DOHH2 (cell line): ENCODE measurements at regions not wholly inside any gene's neighbourhood (a gene's known extent, or its start where the extent isn't known, plus 50 kb on each side); places are given as distances from the start of the nearest gene placed in this dataset.

Experiments
- H3F3A ChIP-seq: fragments of 200-600 bp; sonication (generic), shearing (Covaris generic); 2 replicates; pipeline ENCODE4 v1.6.0; 2016; ENCODE audit warnings: antibody characterized with exemption, mild to moderate bottlenecking; ENCODE audit not compliant: control insufficient read depth, insufficient read depth
- H3K27ac ChIP-seq: fragments of 200-600 bp; sonication (generic); 2 replicates; pipeline ENCODE4 v1.5.1; 2014; ENCODE audit warnings: low read depth, mild to moderate bottlenecking, low read length, moderate library complexity
- H3K27me3 ChIP-seq: fragments of 200-600 bp; sonication (generic); 2 replicates; pipeline ENCODE4 v1.6.1; 2014; ENCODE audit warnings: mild to moderate bottlenecking, low read length, mixed read lengths; ENCODE audit not compliant: control insufficient read depth
- H3K36me3 ChIP-seq: fragments of 200-600 bp; sonication (generic); 2 replicates; pipeline ENCODE4 v1.6.1; 2014; ENCODE audit warnings: mild to moderate bottlenecking, low read length, moderate library complexity, mixed read lengths; ENCODE audit not compliant: control insufficient read depth
- H3K4me1 ChIP-seq: fragments of 200-600 bp; sonication (generic); 2 replicates; pipeline ENCODE4 v1.6.1; 2014; ENCODE audit warnings: mild to moderate bottlenecking, low read length, mixed read lengths; ENCODE audit not compliant: control insufficient read depth
- H3K4me2 ChIP-seq: fragments of 200-600 bp; sonication (generic); 2 replicates; pipeline ENCODE4 v1.6.0; 2014; ENCODE audit warnings: mild to moderate bottlenecking, low read length, moderate library complexity
- H3K4me3 ChIP-seq: fragments of 200-600 bp; sonication (generic); 2 replicates; pipeline ENCODE4 v1.5.1; 2014; ENCODE audit warnings: mild to moderate bottlenecking, low read length, mixed read lengths
- H3K79me2 ChIP-seq: fragments of 200-600 bp; sonication (generic); 2 replicates; pipeline ENCODE4 v1.6.1; 2014; ENCODE audit warnings: mild to moderate bottlenecking, low read length, mixed read lengths; ENCODE audit not compliant: control insufficient read depth
- H3K9me2 ChIP-seq: fragments of 200-600 bp; sonication (generic); replicated peaks from 2 replicates; pipeline ENCODE4 v1.6.1; 2014; ENCODE audit warnings: mild to moderate bottlenecking, low read length, mixed read lengths; ENCODE audit not compliant: control insufficient read depth
- H3K9me3 ChIP-seq: fragments of 200-600 bp; sonication (generic); 2 replicates; pipeline ENCODE4 v1.6.1; 2014; ENCODE audit warnings: antibody characterized with exemption, low read length, mixed read lengths; ENCODE audit not compliant: control insufficient read depth, insufficient read depth
- H4K20me1 ChIP-seq: fragments of 200-600 bp; sonication (generic); 2 replicates; pipeline ENCODE4 v1.6.0; 2014; ENCODE audit warnings: low read depth, mild to moderate bottlenecking, antibody characterized with exemption, low read length, moderate library complexity; ENCODE audit not compliant: control insufficient read depth, insufficient read depth
- EZH2phosphoT487 ChIP-seq: fragments of 200-600 bp; sonication (generic); IDR thresholded peaks from 2 replicates; pipeline ENCODE4 v1.6.1; 2017; ENCODE audit warnings: borderline replicate concordance, mild to moderate bottlenecking, antibody characterized with exemption, low read length, moderate library complexity, mixed read lengths
- TF ChIP-seq, protein P1 (sequence below): fragments of 200-600 bp; sonication (generic); IDR thresholded peaks from one replicate; pipeline ENCODE4 v1.5.1; 2014; ENCODE audit warnings: antibody characterized with exemption, mild to moderate bottlenecking, low read depth, low read length; ENCODE audit not compliant: poor library complexity, severe bottlenecking

DNA sequence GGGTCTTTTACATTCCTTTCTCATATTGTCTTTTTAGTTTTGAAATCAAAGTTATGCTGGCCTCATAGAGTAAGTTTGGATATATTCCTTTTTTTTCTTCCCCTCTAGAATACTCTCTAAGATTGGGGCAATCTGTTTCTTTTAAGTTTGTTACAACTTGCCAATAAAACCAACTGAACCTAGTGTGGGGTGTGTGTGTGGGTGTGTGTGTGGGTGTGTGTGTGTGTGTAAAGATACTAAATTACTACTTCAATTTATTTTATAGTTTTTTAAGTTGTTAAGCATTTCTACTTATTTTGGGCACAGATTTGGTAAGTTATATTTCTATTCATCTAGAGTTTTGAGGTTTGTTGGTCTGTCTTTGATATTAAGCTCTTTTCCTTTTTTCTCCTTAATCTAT, 198.2 kb upstream of the TMC3 start:
- H3K4me3 ChIP-seq, result no peak overlapping the region
- no peak overlapping the region for H3K4me2 ChIP-seq
- H3K4me1 ChIP-seq, result peaks cover 10% of the 10 kb centered on the region
- TF ChIP-seq, protein P1, sequence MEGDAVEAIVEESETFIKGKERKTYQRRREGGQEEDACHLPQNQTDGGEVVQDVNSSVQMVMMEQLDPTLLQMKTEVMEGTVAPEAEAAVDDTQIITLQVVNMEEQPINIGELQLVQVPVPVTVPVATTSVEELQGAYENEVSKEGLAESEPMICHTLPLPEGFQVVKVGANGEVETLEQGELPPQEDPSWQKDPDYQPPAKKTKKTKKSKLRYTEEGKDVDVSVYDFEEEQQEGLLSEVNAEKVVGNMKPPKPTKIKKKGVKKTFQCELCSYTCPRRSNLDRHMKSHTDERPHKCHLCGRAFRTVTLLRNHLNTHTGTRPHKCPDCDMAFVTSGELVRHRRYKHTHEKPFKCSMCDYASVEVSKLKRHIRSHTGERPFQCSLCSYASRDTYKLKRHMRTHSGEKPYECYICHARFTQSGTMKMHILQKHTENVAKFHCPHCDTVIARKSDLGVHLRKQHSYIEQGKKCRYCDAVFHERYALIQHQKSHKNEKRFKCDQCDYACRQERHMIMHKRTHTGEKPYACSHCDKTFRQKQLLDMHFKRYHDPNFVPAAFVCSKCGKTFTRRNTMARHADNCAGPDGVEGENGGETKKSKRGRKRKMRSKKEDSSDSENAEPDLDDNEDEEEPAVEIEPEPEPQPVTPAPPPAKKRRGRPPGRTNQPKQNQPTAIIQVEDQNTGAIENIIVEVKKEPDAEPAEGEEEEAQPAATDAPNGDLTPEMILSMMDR, result no peak
- no peak for TF ChIP-seq EZH2phosphoT487
- H3K36me3 ChIP-seq, result no peaks in the 10 kb centered on the region
- H3K79me2 ChIP-seq, result no peaks in the 10 kb centered on the region
- H3K9me2 ChIP-seq, result no peaks in the 10 kb centered on the region
- no peaks in the 10 kb centered on the region for H3K27me3 ChIP-seq
- no peaks in the 10 kb centered on the region for H4K20me1 ChIP-seq
- H3K27ac ChIP-seq, result no peak overlapping the region
- no peaks in the 10 kb centered on the region for H3F3A ChIP-seq
- H3K9me3 ChIP-seq, result no peaks in the 10 kb centered on the region

DNA sequence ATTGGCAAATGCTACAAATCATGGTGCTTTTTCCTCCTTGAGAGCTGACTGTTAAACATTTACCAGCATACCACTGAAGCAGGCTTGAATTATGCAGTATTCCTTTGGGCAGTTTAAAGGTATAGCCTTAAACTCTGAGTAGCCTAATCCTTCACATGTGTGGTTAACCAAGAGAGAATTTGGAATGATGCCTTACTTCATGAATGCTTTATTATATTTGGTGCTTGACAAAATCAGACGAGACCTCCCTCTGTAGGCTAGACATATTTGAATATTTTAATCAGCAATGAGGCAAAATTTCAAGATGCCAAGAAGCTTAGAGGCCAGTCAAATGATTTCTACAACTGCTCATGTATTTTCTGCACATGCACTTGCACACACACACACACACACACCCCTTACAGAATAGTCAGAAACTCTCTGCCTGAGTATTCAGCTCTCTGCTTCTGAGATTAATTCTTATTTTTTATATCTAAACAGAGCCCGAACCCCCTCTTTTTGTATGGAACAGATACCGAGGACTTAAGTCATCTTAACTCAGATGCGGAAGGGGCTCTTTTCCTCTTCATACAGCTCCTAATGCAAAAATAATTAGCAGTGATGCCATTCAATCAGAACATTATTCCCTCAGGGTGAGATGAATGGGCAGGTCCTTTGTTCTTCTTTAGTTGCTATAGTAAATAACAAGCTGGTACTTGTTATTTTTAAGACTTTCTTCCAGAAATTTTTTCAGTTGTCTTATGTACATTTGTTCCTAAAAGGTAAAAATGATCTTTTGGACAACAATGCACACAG, 195.5 kb upstream of the TMC3 start:
- Histone ChIP-seq H3K9me2 (no peaks in the 10 kb centered on the region), H4K20me1 (no peaks in the 10 kb centered on the region), H3K27ac (no peak overlapping the region), H3K9me3 (no peaks in the 10 kb centered on the region), H3K4me1 (no peaks in the 10 kb centered on the region), H3K4me2 (no peak overlapping the region), H3K79me2 (no peaks in the 10 kb centered on the region), H3K4me3 (no peak overlapping the region), H3F3A (no peaks in the 10 kb centered on the region), H3K27me3 (no peaks in the 10 kb centered on the region), H3K36me3 (no peaks in the 10 kb centered on the region)
- TF ChIP-seq, protein P1, result no peak
- TF ChIP-seq EZH2phosphoT487, result no peak

DNA sequence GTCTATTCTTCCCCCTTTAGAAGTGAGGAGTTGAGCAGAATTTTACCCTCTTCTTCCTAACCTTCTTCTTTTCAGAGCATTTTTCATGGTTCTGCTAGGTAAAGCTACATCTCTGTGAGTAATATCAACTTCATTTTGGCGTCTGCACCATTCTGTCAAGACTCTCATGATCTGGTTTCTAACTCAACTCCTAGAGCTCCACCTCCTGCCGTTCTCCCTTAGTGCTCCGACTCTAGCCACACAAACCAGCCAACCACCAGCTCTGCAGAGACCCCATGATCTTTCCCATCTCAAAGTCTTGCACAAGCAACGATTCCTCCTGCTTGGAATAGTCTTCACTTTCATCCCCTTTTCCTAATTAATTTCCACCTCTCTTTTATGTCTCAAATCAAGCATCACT, 193.9 kb upstream of the TMC3 start:
- no peaks in the 10 kb centered on the region for H3K36me3 ChIP-seq
- H3K4me2 ChIP-seq, result no peak overlapping the region
- H3K4me1 ChIP-seq, result no peaks in the 10 kb centered on the region
- no peaks in the 10 kb centered on the region for H4K20me1 ChIP-seq
- H3K79me2 ChIP-seq, result no peaks in the 10 kb centered on the region
- H3K27me3 ChIP-seq, result no peaks in the 10 kb centered on the region
- H3K27ac ChIP-seq, result no peak overlapping the region
- no peak overlapping the region for H3K4me3 ChIP-seq
- TF ChIP-seq EZH2phosphoT487, result no peak
- H3F3A ChIP-seq, result no peaks in the 10 kb centered on the region
- H3K9me3 ChIP-seq, result no peaks in the 10 kb centered on the region
- H3K9me2 ChIP-seq, result no peaks in the 10 kb centered on the region

DNA sequence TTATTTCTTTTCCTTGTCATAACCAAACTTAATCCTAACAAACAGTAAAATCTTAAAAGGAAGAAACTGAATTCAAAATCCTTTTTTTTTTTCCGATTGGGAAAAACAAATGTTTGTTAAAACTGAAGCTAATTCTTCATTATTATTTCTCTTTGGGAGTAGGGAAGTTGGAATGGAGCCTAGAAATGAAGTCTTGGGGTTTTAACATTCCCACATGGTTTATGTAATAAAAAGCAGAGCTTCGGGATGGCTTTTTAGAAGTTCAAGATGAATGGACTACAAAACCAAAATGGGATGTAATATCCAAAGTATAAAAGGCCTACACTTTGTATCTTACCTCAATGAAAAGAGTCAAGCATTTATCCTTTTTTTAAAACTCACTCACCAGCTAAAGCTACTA, 189.0 kb upstream of the TMC3 start:
- Histone ChIP-seq H4K20me1 (no peaks in the 10 kb centered on the region), H3K9me3 (no peaks in the 10 kb centered on the region), H3K36me3 (no peaks in the 10 kb centered on the region), H3K9me2 (no peaks in the 10 kb centered on the region), H3K4me2 (no peak overlapping the region), H3K4me3 (no peak overlapping the region), H3K27me3 (no peaks in the 10 kb centered on the region), H3F3A (no peaks in the 10 kb centered on the region), H3K4me1 (no peaks in the 10 kb centered on the region), H3K27ac (no peak overlapping the region), H3K79me2 (no peaks in the 10 kb centered on the region)
- TF ChIP-seq EZH2phosphoT487, result no peak
- TF ChIP-seq, protein P1, result no peak
